ENCODE measurements at regions not wholly inside any gene's neighbourhood (a gene's known extent, or its start where the extent isn't known, plus 50 kb on each side); places are given as distances from the start of the nearest gene placed in this dataset.

DNA sequence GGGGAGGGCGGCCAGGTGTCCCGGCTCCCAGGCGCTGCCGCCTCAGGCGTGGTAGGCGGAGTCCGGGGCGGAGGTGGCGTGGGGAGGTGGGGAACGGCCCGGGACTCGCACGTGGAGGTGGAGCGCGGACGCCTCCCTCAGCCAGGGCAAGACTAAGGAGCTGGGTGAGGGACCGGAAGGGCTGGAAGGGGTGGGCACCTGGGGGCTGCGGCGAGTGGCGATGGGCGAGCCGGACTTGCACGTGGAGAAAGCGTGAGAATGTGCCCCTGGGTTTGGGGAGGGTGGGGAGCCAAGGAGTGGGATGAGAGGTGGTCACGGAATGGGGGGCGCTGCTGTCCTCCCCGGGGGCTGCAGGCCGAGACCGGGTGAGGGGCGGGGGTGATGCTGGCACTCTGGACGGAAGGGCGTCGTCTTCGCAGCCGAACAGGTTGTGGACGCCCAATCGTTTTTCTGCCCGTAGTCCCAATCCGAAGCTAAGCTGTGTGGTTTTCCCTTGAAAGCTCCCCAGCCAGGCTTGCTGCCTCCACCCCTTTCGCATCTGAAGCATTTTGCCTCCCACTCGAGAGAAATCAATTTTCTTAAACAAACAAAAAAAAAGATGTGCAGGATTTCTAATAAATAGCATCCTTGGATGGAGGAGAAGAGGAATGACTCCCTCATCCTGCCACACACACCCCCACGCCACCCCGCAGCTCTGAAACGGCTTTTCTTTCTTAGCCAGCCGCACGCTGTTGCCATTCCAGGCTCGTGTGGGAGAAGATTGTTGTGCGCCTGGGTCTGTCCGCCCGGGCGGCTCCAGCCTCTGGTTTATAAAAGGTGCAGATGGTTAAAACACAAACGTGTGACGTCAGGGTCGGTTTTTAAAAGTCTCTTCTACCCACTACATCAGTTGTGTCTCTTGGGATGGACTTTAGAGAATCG, 62.5 kb upstream of the ANKRD28 start:
- TF ChIP-seq CTCF (IDR thresholded peaks at IDR 0.05) (no peak), POLR2A (IDR thresholded peaks at IDR 0.05) (no peak)
